ENCODE measurements at regions not wholly inside any gene's neighbourhood (a gene's known extent, or its start where the extent isn't known, plus 50 kb on each side); places are given as distances from the start of the nearest gene placed in this dataset.

GRCh38 chr5:6088706-6089105 lies 289.6 kb downstream of the MED10 start:
- H3K27ac Mint-ChIP-seq = no peak overlapping the region
- H3K4me1 Mint-ChIP-seq = peaks cover 16% of the 10 kb centered on the region
- peaks cover 5% of the 10 kb centered on the region for H3K9me3 Mint-ChIP-seq
- ATAC-seq (no peak), DNase-seq (ENCODE audit: low spot score) (no peak)
- no peaks in the 10 kb centered on the region for H3K27me3 Mint-ChIP-seq (ENCODE audit: low read depth)
- ChIA-PET POLR2A (no interaction called here), CTCF (no interaction called here)
- no peak overlapping the region for H3K4me3 Mint-ChIP-seq
- no peaks in the 10 kb centered on the region for H3K36me3 Mint-ChIP-seq
- TF ChIP-seq TCF7 (CRISPR knock-in tag; IDR thresholded peaks at IDR 0.05; ENCODE audit: low read depth) = no peak
- no peak for TF ChIP-seq AFF4 (CRISPR knock-in tag; IDR thresholded peaks at IDR 0.05; ENCODE audit: borderline replicate concordance)
- no peak for TF ChIP-seq USF2 (CRISPR knock-in tag; IDR thresholded peaks at IDR 0.05)
- no peak for TF ChIP-seq CBFB (CRISPR knock-in tag; IDR thresholded peaks at IDR 0.05; ENCODE audit: low read depth)
- no peak for TF ChIP-seq TP53 (CRISPR knock-in tag; IDR thresholded peaks at IDR 0.05)
- no peak for TF ChIP-seq ZNF416 (CRISPR knock-in tag; IDR thresholded peaks at IDR 0.05)
- TF ChIP-seq ATF2 (CRISPR knock-in tag; IDR thresholded peaks at IDR 0.05; ENCODE audit: borderline replicate concordance, low read depth) = no peak
- TF ChIP-seq ATF3 (CRISPR knock-in tag; conservative IDR thresholded peaks at IDR 0.05) = no peak
- TF ChIP-seq PRDM15 (CRISPR knock-in tag; IDR thresholded peaks at IDR 0.05) = no peak
- no peak for TF ChIP-seq HMGXB4 (CRISPR knock-in tag; IDR thresholded peaks at IDR 0.05)
- no peak for TF ChIP-seq JUN (CRISPR knock-in tag; IDR thresholded peaks at IDR 0.05)
- no peak for TF ChIP-seq NR2C2 (CRISPR knock-in tag; IDR thresholded peaks at IDR 0.05)
- no peak for TF ChIP-seq RELA (CRISPR knock-in tag; IDR thresholded peaks at IDR 0.05; ENCODE audit: borderline replicate concordance)
- no peak for TF ChIP-seq JAZF1 (CRISPR knock-in tag; IDR thresholded peaks at IDR 0.05)
- TF ChIP-seq CREB1 (CRISPR knock-in tag; IDR thresholded peaks at IDR 0.05) = no peak
- TF ChIP-seq SP1 (CRISPR knock-in tag; conservative IDR thresholded peaks at IDR 0.05) = no peak
